OCI-M1 (cell line): ENCODE measurements at regions not wholly inside any gene's neighbourhood (a gene's known extent, or its start where the extent isn't known, plus 50 kb on each side); places are given as distances from the start of the nearest gene placed in this dataset.
"Not testable (repeated sequence)": the region's sequence is repeated elsewhere in the genome, so short reads cannot be mapped to it uniquely, and the experiment has no call there.

Source experiments
- DNase-seq: peaks from one replicate; lab custom pipeline; 2025; lab: John Stamatoyannopoulos, UW

DNA sequence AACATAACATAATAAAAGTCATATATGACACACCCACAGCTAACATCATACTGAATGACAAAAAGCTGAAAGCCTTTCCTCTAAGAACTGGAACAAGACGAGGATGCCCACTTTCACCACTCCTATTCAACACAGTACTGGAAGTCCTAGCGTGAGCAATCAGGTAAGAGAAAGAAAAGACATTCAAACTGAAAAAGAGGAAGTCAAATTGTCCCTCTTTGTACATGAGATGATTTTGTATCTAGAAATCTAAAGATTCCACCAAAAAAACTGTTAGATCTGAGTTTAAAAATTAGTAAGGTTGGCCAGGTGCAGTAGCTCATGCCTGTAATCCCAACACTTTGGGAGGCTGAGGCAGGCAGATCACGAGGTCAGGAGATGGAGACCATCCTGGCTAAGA lies 70.1 kb upstream of the PROKR2 start:
- DNase-seq, result not testable (repeated sequence)

DNA sequence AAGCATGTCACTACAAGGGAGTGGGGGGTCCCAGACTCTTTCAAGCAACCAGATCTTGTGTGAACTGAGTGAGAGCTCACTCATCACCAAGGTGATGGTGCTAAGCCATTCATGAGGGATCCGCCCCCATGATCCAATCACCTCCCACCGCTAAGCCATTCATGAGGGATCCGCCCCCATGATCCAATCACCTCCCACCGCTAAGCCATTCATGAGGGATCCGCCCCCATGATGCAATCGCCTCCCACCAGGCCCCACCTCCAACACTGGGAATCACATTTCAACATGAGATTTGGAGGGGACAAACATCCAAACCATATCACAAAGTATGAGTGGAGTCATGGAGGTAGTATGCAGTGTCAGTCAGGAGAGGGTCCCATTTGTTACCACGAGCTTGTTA lies 64.8 kb upstream of the PROKR2 start:
- DNase-seq, result not testable (repeated sequence)

DNA sequence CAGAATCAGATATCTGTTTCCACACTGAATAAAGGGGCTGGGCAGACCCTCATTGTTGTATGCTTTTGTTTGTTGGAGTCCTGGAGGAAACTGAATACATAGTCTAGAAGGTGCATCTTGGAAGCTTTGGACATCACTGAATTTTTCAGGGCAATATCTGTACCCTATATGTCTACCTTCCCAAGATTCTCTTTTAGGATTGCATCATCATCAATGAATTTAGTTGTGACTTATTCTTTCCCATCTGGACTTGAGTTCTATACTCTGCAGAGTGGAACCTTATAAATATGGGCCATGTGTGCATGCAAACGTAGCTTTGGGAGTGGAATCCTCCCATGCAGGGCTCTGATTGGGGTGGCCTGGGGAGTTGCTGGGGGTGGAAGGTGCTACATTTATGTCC lies 60.7 kb upstream of the PROKR2 start:
- DNase-seq, result no peak

DNA sequence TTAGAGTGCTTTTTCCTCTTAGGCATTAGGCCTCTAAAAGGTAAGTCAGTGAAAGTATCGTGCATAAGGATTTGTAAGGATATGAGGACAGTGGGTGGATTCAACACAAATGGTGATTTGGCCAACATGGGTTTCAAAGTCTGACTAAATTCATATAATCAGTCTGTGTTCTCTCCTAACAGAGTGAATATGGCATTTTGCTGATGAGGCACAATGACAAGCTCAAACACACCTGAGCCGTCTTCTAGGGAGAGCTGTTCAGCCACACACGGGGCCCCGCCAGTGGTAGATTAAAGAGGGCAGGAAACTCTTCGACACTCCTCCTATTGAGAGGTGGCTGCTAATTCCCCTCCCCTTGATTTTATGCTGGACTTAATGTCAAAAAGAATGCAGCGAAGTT lies 59.5 kb upstream of the PROKR2 start:
- DNase-seq, result no peak

DNA sequence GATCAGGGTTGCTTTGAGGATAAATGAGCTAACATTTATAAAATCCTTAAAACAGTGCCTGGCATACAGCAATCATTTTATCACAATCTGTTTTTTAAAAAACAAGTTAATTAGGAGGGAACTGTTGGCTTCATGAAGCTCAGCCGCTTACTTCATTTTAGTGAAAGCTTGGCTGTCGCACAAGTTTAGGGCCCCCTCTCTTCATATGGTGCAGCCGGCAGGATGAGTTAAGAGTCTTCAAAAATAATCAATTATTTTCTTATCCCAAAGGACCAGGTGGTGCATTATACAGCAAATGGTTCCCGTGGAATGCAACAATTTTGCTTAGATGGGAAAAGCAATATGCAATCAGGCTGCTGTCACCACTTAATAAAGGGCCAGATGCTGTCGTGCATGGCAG lies 57.4 kb upstream of the PROKR2 start:
- no peak for DNase-seq

DNA sequence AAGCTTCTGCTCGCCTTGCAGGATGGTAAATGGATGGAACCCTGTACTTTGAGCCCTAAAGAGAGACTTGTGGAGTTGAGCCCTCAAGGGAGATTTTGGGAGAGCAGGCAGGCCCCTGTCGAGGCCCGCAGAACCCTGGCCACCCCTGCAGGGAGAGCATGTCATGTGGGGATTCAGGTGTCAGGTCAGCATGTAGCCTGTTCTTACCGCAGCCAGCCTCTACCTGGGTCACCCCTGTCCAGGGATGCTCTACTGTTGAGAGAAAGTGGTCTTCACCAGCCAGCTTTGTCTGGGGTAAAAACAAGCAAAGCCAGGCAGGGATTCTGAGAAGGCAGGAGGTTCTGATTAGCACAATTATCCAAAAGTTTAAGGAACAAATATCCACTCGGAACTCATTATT lies 55.6 kb upstream of the PROKR2 start:
- DNase-seq, result no peak

DNA sequence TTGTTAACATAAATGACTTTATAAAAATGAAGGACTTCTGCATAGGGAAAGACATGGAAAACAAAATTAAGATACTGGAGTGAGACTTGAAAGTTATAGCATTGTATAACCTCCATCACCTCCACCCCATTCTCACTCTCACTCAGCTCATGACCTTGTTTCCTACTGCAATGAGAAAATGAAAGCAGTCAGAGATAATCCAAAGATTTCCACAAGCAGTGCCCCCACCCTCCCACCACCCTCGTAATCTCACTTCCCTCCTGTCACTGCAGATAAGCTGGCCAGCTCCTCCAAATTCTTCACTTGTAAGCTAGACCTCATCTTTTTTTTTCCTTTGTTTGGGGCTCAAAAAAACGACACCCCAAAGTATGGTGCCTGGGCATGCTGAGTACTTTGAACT lies 52.9 kb upstream of the PROKR2 start:
- peak; percentile 85 for DNase-seq
